ENCODE measurements at regions not wholly inside any gene's neighbourhood (a gene's known extent, or its start where the extent isn't known, plus 50 kb on each side); places are given as distances from the start of the nearest gene placed in this dataset.

GRCh38 chrX:30939928-30940327 is 50.9 kb upstream of the TAB3 start:
- TF ChIP-seq EZH2 (IDR thresholded peaks at IDR 0.05) (no peak), FOXP2 (optimal IDR thresholded peaks at IDR 0.05; ENCODE audit: control extremely low read depth, extremely low read length, insufficient read depth) (no peak), POLR2AphosphoS5 (IDR thresholded peaks at IDR 0.05; ENCODE audit: borderline replicate concordance, low read depth, low read length) (no peak)
